Adipocyte (in vitro differentiated cells): ENCODE measurements at regions not wholly inside any gene's neighbourhood (a gene's known extent, or its start where the extent isn't known, plus 50 kb on each side); places are given as distances from the start of the nearest gene placed in this dataset.

Source experiments
- DNase-seq: peaks from one replicate; pipeline ENCODE4 v3.0.0-alpha.2; 2015; ENCODE audit warnings: low read depth
- H3K27me3 ChIP-seq: replicated peaks from 2 replicates; pipeline ENCODE4 v1.7.0; 2013; ENCODE audit warnings: mild to moderate bottlenecking, low read length, moderate library complexity; ENCODE audit not compliant: control insufficient read depth, insufficient read depth
- H3K36me3 ChIP-seq: 2 replicates; pipeline ENCODE4 v1.7.0; 2013; ENCODE audit warnings: low read length, mild to moderate bottlenecking, moderate library complexity; ENCODE audit not compliant: control insufficient read depth, insufficient read depth, severe bottlenecking
- H3K4me1 ChIP-seq: 2 replicates; pipeline ENCODE4 v1.7.0; 2013; ENCODE audit warnings: mild to moderate bottlenecking, low read length, moderate library complexity; ENCODE audit not compliant: control insufficient read depth, insufficient read depth
- H3K4me3 ChIP-seq: 2 replicates; pipeline ENCODE4 v1.7.0; 2013; ENCODE audit warnings: mild to moderate bottlenecking, low read length, moderate library complexity
- H3K9ac ChIP-seq: 2 replicates; pipeline ENCODE4 v1.7.0; 2013; ENCODE audit warnings: mild to moderate bottlenecking, low read length, moderate library complexity
- H3K9me3 ChIP-seq: 2 replicates; pipeline ENCODE4 v1.7.0; 2013; ENCODE audit warnings: mild to moderate bottlenecking, low read length, moderate library complexity; ENCODE audit not compliant: control insufficient read depth

DNA sequence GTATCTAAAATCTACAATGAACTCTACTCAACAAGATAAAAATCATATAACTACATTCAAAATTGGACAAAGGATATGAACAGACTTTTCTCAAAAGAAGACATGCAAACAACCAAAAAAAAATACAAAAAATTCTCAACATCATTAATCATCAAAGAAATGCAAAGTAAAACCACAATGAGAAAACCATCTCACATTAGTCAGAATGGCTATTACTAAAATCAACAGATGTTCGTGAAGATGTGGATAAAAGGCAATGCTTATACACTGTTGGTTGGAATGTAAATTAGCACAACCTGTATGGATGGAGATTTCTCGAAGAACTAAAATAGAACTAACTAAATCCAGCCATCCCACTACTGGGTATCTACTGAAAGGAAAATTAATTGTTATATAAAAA is 1080.8 kb downstream of the AMY1C start:
- no peaks in the 10 kb centered on the region for H3K27me3 ChIP-seq
- no peaks in the 10 kb centered on the region for H3K4me1 ChIP-seq
- H3K9me3 ChIP-seq, result no peaks in the 10 kb centered on the region
- H3K4me3 ChIP-seq, result no peak overlapping the region
- no peak overlapping the region for H3K9ac ChIP-seq
- DNase-seq, result no peak
- no peaks in the 10 kb centered on the region for H3K36me3 ChIP-seq

DNA sequence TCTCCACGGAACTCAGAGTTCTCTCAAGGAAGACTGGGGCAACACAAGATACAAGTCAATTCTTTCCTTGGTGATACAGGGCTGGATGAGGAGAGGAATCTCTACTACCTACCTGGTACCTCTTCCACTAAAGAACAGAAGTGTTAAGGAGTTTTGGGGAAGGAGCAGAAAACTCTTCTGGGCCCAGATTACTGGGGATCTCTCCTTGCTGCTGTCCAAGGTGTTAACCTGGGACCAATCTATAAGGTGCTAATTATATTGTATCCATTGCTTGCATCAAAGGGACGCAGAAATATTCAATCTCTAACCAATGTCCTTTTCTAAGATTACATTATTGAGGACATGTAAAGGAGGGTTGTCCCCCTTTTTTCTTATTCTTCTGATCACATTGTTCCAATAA is 1102.5 kb downstream of the AMY1C start:
- H3K4me1 ChIP-seq, result no peaks in the 10 kb centered on the region
- DNase-seq, result no peak
- H3K9ac ChIP-seq, result no peak overlapping the region
- H3K27me3 ChIP-seq, result no peaks in the 10 kb centered on the region
- H3K4me3 ChIP-seq, result no peak overlapping the region
- no peaks in the 10 kb centered on the region for H3K9me3 ChIP-seq
- H3K36me3 ChIP-seq, result no peaks in the 10 kb centered on the region

DNA sequence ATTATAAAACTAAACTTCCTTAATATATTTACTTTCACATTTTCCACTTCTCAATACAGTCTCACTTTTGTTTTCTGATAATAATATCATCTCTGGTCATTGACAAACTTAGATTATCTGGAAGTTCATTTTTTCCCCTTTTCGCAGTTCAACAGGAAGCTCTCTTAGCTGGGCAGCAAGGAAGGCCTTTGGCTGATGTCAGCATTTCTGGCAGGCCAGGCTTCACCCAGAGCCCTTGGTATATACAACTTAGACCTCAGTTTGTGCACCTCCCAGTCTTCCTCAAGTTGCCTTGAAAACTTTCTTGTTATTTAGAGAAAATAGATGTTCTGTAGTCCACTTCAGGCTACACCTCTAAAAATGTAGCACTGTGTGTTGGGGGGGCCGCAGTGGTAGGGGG is 1103.6 kb downstream of the AMY1C start:
- Histone ChIP-seq H3K36me3 (no peaks in the 10 kb centered on the region), H3K9ac (no peak overlapping the region), H3K4me1 (no peaks in the 10 kb centered on the region), H3K4me3 (no peak overlapping the region), H3K9me3 (no peaks in the 10 kb centered on the region), H3K27me3 (no peaks in the 10 kb centered on the region)
- no peak for DNase-seq

DNA sequence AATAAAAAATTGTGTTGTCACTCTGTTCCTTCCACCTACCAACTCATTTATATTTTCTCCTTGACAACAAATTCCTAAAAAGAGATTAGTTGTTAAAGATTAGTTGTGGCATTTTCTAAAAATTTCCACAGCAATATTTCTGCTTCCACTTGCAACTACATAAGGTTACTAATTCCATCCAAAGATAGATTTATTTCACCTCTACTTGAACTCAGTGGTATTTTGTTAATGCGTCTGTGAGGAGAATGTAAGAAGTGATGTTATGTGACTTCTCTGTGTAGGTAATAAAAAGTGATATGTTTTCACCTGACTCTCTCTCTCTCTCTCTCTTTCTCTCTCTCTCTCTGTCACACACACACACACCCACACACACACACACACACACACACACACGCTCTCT is 1104.8 kb downstream of the AMY1C start:
- H3K27me3 ChIP-seq, result no peaks in the 10 kb centered on the region

DNA sequence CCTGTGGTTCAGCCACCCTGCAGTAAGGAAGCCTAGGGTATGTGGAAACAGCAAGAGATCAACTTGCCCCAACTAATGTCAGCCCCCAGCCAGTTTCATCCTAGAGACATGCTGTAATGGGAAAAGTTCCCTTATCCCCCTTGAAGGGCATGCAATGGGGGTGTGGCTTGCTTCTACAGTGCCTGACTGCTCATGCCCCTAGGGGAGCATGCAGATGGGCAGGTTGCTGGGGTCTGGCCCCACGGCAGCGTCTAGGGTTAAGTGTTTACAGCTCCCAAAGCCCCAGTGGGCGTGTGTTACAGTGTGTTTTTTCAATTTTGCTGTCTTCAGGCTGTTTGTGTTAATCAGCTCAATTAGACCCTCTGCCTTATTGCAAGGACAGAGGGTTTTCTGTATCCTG is 1105.9 kb downstream of the AMY1C start:
- H3K4me3 ChIP-seq, result no peak overlapping the region
- no peaks in the 10 kb centered on the region for H3K27me3 ChIP-seq
- no peaks in the 10 kb centered on the region for H3K9me3 ChIP-seq
- H3K36me3 ChIP-seq, result no peaks in the 10 kb centered on the region
- no peak overlapping the region for H3K9ac ChIP-seq
- H3K4me1 ChIP-seq, result no peaks in the 10 kb centered on the region
- no peak for DNase-seq

More for the DNA sequence above, 1104.8 kb downstream of the AMY1C start:
- Histone ChIP-seq H3K36me3 (no peaks in the 10 kb centered on the region), H3K9ac (no peak overlapping the region), H3K4me3 (no peak overlapping the region), H3K9me3 (no peaks in the 10 kb centered on the region), H3K4me1 (no peaks in the 10 kb centered on the region)
- no peak for DNase-seq

DNA sequence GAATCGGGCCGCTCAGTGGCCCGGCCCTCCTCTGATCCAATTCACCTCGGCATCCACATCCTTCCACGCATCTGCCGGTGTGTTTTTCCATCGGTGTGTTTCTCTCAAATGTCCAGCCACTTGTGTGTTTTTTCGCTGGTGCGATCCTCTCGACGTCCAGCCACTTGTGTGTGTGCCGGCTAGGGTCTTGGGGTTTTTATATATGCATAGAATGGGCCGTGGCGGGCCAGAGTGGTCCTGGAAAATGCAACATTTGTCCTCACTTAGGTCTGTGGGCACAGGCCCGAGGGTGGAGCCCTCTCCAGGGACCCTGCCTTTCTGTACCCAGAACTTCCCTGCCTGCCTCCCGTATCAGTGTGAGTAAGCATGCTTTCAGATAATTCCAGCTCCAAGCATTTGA is 1106.4 kb downstream of the AMY1C start:
- no peaks in the 10 kb centered on the region for H3K27me3 ChIP-seq
- H3K4me1 ChIP-seq, result no peaks in the 10 kb centered on the region
- no peak for DNase-seq
- H3K4me3 ChIP-seq, result no peak overlapping the region
- H3K9ac ChIP-seq, result no peak overlapping the region
- H3K36me3 ChIP-seq, result no peaks in the 10 kb centered on the region
- no peaks in the 10 kb centered on the region for H3K9me3 ChIP-seq

DNA sequence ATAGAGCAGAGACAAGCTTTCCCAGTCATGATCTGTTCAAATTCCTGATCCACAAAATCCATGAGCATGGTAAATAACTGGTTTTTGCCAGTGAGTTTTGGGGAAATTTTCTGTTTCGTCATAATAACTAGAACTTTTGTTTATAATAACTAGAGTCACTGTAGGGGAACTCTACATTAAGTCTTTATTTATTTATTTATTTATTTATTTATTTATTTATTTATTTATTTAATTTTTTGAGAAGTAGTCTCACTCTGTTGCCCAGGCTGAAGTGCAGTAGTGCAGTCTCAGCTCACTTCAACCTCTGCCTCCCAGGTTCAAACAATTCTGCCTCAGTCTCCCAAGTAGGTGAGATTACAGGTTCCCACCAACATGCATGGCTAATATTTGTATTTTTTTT is 1106.8 kb downstream of the AMY1C start:
- Histone ChIP-seq H3K4me3 (no peak overlapping the region), H3K4me1 (no peaks in the 10 kb centered on the region), H3K27me3 (no peaks in the 10 kb centered on the region), H3K9ac (no peak overlapping the region), H3K36me3 (no peaks in the 10 kb centered on the region), H3K9me3 (no peaks in the 10 kb centered on the region)
- no peak for DNase-seq

DNA sequence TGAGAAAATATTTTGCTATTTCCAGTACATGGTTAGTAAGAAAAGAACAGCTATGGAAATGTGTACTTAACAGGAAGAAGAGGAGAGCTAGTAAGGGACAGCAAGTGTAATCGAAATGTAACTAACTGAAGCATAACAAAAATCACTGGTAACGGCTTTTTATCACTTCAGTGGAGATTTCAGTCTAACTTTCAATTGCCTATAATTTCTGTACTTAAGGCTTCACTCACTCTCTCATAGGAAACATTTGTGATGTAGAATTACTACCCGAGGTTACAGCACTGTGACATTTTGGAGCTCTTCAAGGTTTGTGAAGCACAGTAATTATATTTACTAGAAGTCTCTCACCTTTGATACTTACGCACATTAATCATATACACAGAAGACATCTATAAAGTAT is 1119.1 kb downstream of the AMY1C start:
- Histone ChIP-seq H3K4me1 (no peaks in the 10 kb centered on the region), H3K4me3 (no peak overlapping the region), H3K36me3 (no peaks in the 10 kb centered on the region), H3K27me3 (no peaks in the 10 kb centered on the region), H3K9ac (no peak overlapping the region), H3K9me3 (no peaks in the 10 kb centered on the region)
- no peak for DNase-seq

DNA sequence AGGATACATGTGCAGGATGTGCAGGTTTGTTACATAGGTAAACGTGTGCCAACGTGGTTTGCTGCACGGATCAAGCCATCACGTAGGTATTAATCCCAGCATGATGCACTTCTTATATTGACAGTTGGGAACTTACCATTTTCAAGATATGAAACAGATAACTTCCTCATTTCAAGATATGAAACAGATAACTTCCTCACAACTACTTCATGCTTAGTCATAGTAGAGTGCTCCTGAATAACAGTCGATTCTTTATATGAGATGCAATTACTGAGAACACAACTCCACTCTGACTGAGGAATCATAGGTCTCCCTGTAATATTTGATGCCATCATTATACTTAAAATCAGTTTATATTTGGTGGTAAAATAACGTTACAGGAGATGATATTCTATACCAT is 1124.3 kb downstream of the AMY1C start:
- Histone ChIP-seq H3K27me3 (no peaks in the 10 kb centered on the region), H3K9me3 (no peaks in the 10 kb centered on the region), H3K4me3 (no peak overlapping the region), H3K4me1 (no peaks in the 10 kb centered on the region), H3K9ac (no peak overlapping the region), H3K36me3 (no peaks in the 10 kb centered on the region)
- DNase-seq, result no peak

DNA sequence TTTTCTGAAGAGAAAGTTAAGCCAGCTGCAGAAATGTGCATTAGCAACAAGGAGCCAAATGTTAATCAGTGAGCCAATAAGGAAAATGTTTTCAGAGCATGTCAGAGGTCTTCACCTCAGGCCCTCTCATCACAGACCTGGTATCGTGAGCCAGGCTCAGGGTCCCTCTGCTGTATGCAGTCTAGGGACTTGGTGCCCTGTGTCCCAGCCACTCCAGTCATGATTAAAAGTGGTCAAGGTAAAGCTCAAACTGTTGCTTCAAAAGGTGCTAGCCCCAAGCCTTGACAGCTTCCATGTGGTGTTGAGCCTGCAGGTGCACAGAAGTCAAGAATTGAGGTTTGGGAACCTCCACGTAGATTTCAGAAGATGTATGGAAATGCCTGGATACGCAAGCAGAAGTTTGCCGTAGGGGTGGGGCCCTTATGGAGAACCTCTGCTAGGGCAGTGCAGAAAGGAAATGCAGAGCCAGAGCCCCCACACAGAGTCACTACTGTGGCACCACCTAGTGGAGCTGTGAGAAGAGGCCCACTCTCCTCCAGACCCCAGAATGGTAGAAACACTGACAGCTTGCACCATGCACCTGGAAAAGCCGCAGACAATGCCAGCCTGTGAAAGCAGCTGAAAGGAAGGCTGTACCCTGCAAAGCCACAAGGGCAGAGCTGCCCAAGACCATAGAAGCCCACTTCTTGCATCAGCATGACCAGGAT is 1128.7 kb downstream of the AMY1C start:
- Histone ChIP-seq H3K27me3 (no peaks in the 10 kb centered on the region), H3K4me1 (no peaks in the 10 kb centered on the region), H3K4me3 (no peak overlapping the region), H3K9ac (no peak overlapping the region), H3K9me3 (no peaks in the 10 kb centered on the region), H3K36me3 (no peaks in the 10 kb centered on the region)
- no peak for DNase-seq

DNA sequence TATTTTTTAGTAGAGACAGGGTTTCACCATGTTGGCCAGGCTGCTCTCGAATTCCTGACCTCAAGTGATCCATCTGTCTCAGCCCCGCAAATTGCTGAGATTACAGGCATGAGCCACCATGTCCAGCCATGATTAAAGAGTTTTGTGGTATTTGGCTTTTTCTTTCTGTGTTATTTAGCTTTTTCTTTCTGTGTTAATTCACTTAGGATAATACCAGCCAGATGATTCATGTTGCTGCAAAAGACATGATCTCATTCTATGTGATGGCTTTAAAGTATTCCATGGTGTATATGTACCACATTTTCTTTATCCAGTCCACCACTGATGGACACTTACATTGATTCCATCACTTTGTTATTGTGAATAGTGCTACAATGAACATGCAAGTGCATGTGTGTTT is 1135.2 kb downstream of the AMY1C start:
- Histone ChIP-seq H3K9ac (no peak overlapping the region), H3K27me3 (no peaks in the 10 kb centered on the region)

DNA sequence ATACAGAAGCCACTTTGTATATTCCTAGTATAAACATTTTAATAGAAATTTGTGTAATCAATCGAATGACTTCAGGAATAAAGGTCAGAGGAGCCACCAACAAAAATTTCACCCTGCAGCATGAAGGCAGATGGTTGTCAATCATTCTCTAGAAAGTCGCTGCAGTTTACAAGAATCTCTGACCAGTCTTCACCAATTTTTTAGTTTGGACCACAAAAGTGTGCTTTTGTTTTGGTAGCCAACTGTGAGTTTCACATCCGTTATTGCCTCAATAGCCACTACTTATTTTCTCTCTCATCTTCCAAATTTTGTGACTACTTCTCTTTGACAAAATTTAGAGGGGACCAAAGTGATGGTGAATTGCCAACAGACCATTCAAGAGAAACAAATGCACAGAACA is 1155.6 kb downstream of the AMY1C start:
- Histone ChIP-seq H3K9ac (no peak overlapping the region), H3K36me3 (no peaks in the 10 kb centered on the region), H3K4me1 (no peaks in the 10 kb centered on the region), H3K4me3 (no peak overlapping the region), H3K27me3 (no peaks in the 10 kb centered on the region), H3K9me3 (no peaks in the 10 kb centered on the region)
- no peak for DNase-seq

More for the DNA sequence above, 1135.2 kb downstream of the AMY1C start:
- Histone ChIP-seq H3K4me3 (no peak overlapping the region), H3K36me3 (no peaks in the 10 kb centered on the region), H3K4me1 (no peaks in the 10 kb centered on the region), H3K9me3 (no peaks in the 10 kb centered on the region)
- peak; percentile 13 for DNase-seq
